ES-I3 (cell line): ENCODE measurements at regions not wholly inside any gene's neighbourhood (a gene's known extent, or its start where the extent isn't known, plus 50 kb on each side); places are given as distances from the start of the nearest gene placed in this dataset.
"Not testable (repeated sequence)": the region's sequence is repeated elsewhere in the genome, so short reads cannot be mapped to it uniquely, and the experiment has no call there.

ENCODE experiments used
- H3K36me3 ChIP-seq: 2 replicates; pipeline ENCODE4 v1.6.1; 2013; ENCODE audit warnings: mild to moderate bottlenecking, low read length, control low read depth, moderate library complexity; ENCODE audit not compliant: insufficient read depth
- H3K4me1 ChIP-seq: 2 replicates; pipeline ENCODE4 v1.6.1; 2013; ENCODE audit warnings: mild to moderate bottlenecking, control low read depth, low read length; ENCODE audit not compliant: insufficient read depth
- H3K9ac ChIP-seq: 2 replicates; pipeline ENCODE4 v1.6.1; 2013; ENCODE audit warnings: low read depth, mild to moderate bottlenecking, low read length, moderate library complexity
- H3K9me3 ChIP-seq: 2 replicates; pipeline ENCODE4 v1.6.1; 2013; ENCODE audit warnings: mild to moderate bottlenecking, low read length, moderate library complexity; ENCODE audit not compliant: control insufficient read depth, insufficient read depth

DNA sequence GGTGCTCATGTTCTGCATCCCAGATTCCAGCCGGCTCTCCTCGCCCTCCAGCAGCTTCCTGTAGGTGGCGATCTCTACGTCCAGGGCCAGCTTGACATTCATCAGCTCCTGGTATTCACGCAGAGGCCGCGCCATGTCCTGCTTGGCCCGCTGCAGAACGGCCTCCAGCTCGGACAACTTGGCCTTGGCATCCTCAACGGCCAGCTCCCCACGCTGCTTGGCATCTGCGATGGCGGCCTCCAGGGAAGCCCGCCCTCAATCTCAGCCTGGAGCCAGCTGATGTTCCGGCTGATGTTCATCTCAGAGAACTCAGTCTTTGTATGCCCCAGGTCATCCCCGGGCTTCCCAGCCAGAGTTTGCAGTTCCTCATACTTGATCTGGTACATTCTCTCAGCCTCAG lies 431.8 kb upstream of the DIPK2B start:
- Histone ChIP-seq H3K9ac (no peak overlapping the region), H3K4me1 (no peaks in the 10 kb centered on the region), H3K9me3 (peaks cover 6% of the 10 kb centered on the region; the same call in 1 of the 2 replicates), H3K36me3 (peaks cover 2% of the 10 kb centered on the region; the same call in 1 of the 2 replicates)

DNA sequence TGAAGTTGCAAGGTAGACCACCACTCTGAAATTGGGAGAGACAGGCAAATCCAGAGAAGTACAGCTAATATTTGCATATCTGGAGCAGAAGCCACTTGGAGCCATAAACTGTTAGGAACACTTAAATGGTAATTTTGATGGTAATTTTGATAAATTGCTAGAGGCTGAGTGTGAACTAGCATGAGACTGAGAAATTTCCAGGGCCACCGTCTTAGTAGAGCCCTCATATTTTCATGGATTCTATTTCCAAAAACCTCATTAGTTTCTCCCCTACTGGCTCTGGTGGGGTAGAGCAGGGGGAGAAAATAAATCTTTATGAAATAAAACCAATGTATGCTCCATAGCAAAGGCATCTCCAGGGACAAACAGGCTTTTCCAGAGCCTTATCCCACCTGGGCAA lies 429.4 kb upstream of the DIPK2B start:
- H3K9ac ChIP-seq, result no peak overlapping the region
- peaks cover 2% of the 10 kb centered on the region; the same call in 1 of the 2 replicates for H3K36me3 ChIP-seq
- no peaks in the 10 kb centered on the region for H3K4me1 ChIP-seq
- H3K9me3 ChIP-seq, result peaks cover 6% of the 10 kb centered on the region; the same call in 1 of the 2 replicates

DNA sequence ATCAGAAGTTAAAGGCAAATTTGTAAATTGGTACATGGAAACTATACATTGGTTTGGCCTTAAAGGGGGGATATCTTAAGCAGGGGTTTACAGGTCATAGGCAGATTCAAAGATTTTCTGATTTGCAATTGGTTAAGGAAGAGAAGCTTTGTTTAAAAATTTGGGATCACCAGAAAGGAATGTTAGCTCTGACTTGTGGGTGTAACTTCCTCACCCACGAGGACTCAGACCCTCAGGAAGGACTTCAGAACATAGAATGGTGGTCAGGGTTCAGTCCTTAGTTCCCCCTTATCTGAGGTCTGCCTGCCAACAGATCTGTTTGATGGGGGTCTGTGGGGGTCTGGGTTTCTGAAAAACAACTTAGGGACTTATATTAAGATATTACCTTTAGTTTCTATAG lies 427.4 kb upstream of the DIPK2B start:
- Histone ChIP-seq H3K36me3 (peaks cover 2% of the 10 kb centered on the region; the same call in 1 of the 2 replicates), H3K9ac (no peak overlapping the region), H3K4me1 (no peaks in the 10 kb centered on the region), H3K9me3 (peaks cover 6% of the 10 kb centered on the region; the same call in 1 of the 2 replicates)

DNA sequence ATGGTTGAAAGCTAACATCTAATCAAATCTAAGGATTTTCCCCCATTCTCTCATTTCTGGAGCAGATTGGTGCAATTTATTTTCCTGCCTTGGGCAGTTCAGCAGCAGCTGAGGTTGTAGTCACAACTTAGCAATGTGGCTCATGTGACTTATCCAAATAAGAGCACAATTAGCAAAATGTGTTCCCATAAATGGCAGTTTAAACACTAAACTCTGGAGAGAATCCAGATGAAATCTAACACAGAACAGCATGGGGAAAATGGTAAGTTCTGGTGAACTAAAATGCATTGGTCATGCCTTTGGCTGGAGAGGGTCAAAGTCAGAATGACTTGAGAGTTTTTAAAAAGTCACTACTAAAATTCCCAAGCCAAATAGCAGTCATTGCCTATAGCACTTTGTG lies 422.6 kb upstream of the DIPK2B start:
- Histone ChIP-seq H3K9ac (no peak overlapping the region), H3K4me1 (peaks cover 21% of the 10 kb centered on the region), H3K36me3 (no peaks in the 10 kb centered on the region)

DNA sequence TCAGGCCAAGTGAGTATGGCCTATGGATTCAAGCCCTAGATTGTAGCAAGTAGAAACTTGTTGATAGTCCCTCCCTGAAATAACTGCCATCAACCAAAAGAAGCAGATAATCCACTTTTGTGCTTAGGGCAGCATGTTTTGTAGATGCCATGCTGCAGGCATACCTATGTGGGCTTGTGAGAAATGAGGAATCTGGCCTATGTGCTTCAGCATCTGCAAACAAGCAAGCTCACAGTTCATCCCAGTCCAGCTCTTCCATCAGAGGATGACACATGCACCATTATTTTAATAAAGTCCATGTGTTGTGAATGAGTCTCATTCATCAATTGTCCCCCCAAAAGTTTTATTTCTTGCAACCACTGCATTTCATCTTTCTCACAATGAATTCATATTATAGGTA lies 421.9 kb upstream of the DIPK2B start:
- Histone ChIP-seq H3K4me1 (peaks cover 21% of the 10 kb centered on the region), H3K9me3 (no peaks in the 10 kb centered on the region; the same call in 1 of the 2 replicates), H3K9ac (no peak overlapping the region), H3K36me3 (no peaks in the 10 kb centered on the region)

More for the DNA sequence above, 422.6 kb upstream of the DIPK2B start:
- no peaks in the 10 kb centered on the region for H3K9me3 ChIP-seq

DNA sequence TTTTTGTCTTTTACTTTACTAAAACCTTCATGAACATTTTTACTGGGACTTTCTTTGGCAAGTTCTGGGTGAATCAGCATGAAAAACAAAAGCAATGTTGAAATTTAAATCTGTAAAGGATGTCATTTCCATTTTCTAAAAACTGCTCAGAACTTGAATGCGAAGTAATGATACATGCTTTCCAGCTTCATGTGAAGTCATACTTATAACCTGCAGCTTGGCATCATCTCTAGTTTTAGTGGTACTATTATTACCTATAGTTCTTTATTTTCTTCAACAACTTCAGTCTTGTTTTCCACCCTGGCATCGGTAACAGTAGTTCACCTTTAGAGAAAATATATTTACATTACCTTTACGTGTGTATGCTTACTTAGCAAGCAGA lies 421.4 kb upstream of the DIPK2B start:
- Histone ChIP-seq H3K9me3 (no peaks in the 10 kb centered on the region; the same call in 1 of the 2 replicates), H3K4me1 (peaks cover 21% of the 10 kb centered on the region), H3K9ac (no peak overlapping the region), H3K36me3 (no peaks in the 10 kb centered on the region)

DNA sequence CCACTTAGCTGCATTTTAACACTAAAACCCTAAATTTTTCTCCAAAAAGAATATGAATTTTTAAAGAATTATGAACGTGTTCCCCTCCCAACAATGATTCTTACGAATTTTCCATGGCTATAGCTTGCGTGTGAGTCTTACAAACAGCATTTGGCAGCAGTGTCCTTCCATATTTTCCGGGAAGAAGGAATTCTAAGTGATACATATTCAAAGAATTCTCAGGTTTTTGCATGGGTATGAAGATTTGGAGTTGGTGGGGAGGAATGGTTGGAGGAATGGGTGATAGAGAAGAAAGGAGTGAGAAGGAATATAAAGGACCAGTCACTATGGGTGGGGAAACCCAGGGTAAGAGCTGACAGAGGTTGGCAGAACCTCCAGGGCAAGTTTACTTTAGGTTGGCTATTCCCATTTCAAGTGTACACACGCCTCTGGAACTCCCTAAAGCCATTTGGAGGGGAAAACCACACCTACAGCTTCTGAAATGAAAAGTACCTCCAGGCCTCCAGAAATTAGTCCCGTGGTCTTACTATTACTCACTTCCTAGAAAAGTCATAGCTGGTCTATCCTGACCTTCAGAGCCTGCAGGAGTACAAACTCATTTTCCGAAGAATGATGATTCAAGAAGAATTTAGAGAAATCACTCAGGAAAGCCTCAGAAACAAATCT lies 420.8 kb upstream of the DIPK2B start:
- H3K4me1 ChIP-seq, result peaks cover 21% of the 10 kb centered on the region
- no peak overlapping the region for H3K9ac ChIP-seq
- no peaks in the 10 kb centered on the region; the same call in 1 of the 2 replicates for H3K9me3 ChIP-seq
- H3K36me3 ChIP-seq, result no peaks in the 10 kb centered on the region

DNA sequence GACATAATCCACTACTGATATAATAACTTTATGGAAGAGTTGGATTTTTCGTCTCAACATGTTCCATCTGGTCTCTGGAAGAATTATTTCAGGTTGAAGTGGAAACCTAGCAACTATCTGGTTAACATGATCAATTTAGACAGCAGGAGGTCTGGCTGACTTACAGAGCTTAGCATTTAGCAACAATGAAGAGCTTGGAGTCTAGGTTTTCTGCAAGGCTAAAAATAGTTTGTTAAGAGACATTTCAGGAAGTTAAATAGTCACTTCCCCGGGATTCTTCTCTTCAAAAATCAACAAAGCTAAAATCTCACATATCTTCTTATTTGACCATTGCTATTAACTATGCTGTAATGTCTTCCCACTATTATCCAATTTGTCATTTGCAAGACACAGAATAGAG lies 418.6 kb upstream of the DIPK2B start:
- H3K4me1 ChIP-seq, result peaks cover 21% of the 10 kb centered on the region
- peaks cover 2% of the 10 kb centered on the region; the same call in 1 of the 2 replicates for H3K9me3 ChIP-seq
- no peak overlapping the region for H3K9ac ChIP-seq

DNA sequence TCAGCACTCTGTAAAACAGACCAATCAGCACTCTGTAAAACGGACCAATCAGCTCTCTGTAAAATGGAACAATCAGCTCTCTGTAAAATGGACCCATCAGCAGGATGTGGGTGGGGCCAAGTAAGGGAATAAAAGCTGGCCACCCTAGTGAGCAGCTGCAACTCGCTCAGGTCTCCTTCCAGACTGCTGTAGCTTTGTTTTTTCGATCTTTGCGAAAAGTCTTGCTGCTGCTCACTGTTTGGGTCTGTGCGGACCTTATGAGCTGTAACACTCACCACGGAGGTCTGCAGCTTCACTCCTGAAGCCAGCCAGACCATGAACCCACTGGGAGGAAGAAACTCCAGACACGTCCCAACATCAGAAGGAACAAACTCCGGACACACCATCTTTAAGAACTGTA lies 414.9 kb upstream of the DIPK2B start:
- H3K9ac ChIP-seq, H3K9me3 ChIP-seq, H3K36me3 ChIP-seq, H3K4me1 ChIP-seq: not testable (repeated sequence)

More for the DNA sequence above, 418.6 kb upstream of the DIPK2B start:
- H3K36me3 ChIP-seq, result no peaks in the 10 kb centered on the region

DNA sequence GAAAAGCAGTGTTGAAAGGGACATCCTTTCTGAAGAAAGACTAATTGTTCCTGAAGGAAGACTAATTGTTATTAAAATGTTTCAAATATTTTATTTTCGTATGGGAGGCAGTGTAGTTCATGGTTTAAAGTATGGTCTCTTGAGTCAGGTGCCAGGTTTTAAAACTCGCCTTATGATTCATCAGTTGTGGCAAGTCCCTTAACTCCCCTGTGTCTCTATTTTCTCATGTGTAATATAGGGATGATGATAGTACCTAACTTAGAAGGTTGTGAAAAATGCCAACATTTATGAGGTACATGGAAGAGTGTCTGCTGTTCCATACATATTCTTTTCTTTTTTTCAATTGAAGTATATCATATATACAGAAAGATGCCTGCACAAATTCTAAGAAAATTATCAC lies 414.2 kb upstream of the DIPK2B start:
- Histone ChIP-seq H3K9ac (no peak overlapping the region), H3K9me3 (peaks cover 2% of the 10 kb centered on the region; the same call in 1 of the 2 replicates), H3K36me3 (no peaks in the 10 kb centered on the region), H3K4me1 (peaks cover 5% of the 10 kb centered on the region; the same call in 1 of the 2 replicates)

DNA sequence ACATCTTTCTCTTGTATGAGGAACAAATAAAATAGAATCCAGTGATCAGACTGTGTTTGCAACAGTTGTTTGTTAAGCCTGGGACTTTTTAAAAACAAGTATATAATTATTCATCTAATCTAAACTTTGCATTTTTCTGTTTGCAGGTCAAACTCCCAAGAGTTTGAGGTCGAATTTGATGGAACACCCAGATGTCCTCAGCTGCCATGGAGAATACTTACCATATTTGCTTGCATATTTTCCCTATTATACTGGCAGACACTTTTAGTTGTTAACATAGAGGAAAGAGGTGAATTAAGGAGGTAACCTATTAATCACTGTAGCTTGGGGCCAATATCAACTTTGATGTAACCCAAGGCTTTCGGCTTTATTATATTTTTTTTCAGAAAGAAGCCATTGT lies 401.5 kb upstream of the DIPK2B start:
- peaks cover 21% of the 10 kb centered on the region for H3K4me1 ChIP-seq
- no peaks in the 10 kb centered on the region for H3K36me3 ChIP-seq
- no peak overlapping the region for H3K9ac ChIP-seq
- no peaks in the 10 kb centered on the region for H3K9me3 ChIP-seq

DNA sequence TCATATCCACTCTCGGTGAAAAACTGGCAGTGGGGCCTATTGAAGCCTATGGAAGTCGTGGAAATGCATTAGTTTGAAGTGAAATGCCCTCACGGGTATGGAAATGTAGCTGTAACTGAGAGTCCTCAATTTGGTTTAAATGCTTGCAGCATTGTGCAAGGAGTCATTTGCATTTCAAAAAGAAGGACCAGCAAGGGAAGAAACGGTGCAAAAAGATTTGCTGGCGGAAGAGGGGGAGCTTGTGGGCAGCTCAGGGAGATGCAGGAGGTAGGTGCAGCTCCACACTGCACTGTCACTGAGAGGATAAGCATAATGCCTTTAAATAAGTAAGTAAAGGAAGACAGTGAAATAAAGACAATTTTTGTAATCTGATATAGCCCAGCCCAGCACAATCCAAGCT lies 400.4 kb upstream of the DIPK2B start:
- Histone ChIP-seq H3K9ac (no peak overlapping the region), H3K9me3 (no peaks in the 10 kb centered on the region), H3K36me3 (no peaks in the 10 kb centered on the region), H3K4me1 (peaks cover 21% of the 10 kb centered on the region)

DNA sequence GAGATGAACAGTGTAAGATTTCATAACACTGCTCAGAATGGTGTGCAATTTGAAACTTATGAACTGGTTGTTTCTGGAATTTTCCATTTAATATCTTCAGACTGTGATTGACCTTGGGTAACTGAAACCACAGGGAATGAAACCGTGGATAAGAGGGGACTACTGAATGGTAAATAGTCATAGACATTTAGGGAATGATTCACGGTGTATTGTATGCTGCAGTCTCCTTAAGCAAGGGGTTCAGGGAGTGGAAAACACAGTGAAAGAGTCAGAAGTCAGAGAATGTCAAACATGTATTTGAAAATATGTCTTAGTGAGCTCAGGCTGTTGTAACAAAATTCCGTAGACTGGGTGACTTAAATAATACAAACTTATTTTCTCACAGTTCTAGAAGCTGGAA lies 398.2 kb upstream of the DIPK2B start:
- no peaks in the 10 kb centered on the region for H3K36me3 ChIP-seq
- H3K9me3 ChIP-seq, result no peaks in the 10 kb centered on the region
- H3K4me1 ChIP-seq, result peaks cover 21% of the 10 kb centered on the region
- H3K9ac ChIP-seq, result no peak overlapping the region

DNA sequence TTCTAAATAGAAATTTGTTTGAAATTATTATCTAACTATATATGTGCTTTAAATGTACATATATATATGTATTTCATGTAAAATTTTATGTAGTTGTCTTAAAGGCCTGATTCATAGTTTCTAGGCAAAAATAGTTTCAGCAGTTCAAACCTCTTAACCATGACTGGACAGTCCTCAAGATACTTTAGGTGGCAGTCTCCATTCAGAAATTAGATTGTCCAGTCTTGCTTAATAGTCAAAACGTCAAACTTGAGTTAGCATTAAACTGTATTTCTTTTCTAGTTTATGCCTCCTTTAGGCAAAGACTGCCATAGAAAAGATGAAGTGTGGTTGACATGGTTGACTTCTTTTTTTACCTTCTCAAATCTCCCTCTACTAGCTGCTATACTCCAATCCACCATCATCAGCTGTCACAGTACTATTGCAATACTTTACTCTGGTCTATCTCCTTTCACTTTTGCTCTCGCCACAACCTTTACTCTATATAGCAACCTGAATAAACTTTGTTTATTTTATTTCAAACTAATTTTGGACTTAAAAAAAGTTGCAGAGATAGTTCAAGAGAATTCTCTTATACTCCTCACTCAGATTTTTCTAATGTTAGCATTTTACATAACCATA lies 395.6 kb upstream of the DIPK2B start:
- H3K9ac ChIP-seq, result no peak overlapping the region
- no peaks in the 10 kb centered on the region; the same call in 1 of the 2 replicates for H3K9me3 ChIP-seq
- peaks cover 9% of the 10 kb centered on the region for H3K4me1 ChIP-seq
- H3K36me3 ChIP-seq, result no peaks in the 10 kb centered on the region

DNA sequence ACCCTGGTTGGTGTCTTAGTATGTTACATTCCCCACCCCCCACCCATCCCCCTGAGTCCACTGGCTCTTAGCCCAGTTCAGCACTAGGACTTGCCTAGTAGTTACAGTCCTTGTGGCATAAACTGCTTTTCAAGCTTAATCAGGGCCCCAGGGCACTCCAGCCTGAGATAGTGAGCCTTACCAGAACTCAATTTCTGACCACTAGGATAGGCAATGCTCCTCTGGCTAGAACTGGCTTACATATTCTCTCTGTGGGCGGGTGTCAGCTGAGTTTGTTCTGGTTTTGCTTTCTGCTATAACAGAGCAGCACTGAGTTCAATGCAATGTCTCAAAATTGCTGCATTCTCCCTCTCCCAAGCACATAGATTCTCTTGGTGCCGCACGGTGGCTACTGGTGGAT lies 391.4 kb upstream of the DIPK2B start:
- H3K9me3 ChIP-seq, result no peaks in the 10 kb centered on the region; the same call in none of the 2 replicates
- H3K36me3 ChIP-seq, result no peaks in the 10 kb centered on the region
- H3K9ac ChIP-seq, result no peak overlapping the region
- no peaks in the 10 kb centered on the region for H3K4me1 ChIP-seq
